ENCODE measurements at regions not wholly inside any gene's neighbourhood (a gene's known extent, or its start where the extent isn't known, plus 50 kb on each side); places are given as distances from the start of the nearest gene placed in this dataset.
A peak's percentile ranks its signal among the peaks of the same experiment; 100 is the strongest.
"Not testable (repeated sequence)": the region's sequence is repeated elsewhere in the genome, so short reads cannot be mapped to it uniquely, and the experiment has no call there.

DNA sequence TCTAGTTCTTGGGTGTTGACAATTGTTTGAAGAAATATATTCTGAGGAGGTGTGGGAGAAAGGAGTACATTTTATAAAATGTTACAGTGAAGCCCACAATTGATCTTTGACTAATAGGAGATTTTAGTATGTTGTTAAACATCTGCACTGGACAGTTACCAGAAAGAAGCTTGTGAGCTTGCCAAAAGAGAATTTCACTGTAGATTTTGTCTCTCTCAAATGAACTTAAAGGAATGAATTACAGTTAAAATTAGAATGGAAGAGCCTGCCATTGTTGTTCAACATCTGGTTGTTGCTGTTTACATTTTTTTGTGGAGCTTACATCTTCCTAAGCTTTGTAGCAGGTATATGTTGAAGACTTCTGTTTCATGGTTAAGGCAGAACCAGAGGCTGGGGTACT, 620.5 kb upstream of the CCDC179 start:
- no peak for TF ChIP-seq CTCF (IDR thresholded peaks at IDR 0.05; ENCODE audit: low read depth, low read length)
- Histone ChIP-seq H3K36me3 (no peaks in the 10 kb centered on the region), H3K4me1 (ENCODE audit: low read depth) (no peaks in the 10 kb centered on the region), H3K4me3 (no peak overlapping the region), H3K27me3 (no peaks in the 10 kb centered on the region), H3K27ac (no peak overlapping the region), H3K9me3 (ENCODE audit: low read depth) (no peaks in the 10 kb centered on the region)
- DNase-seq (ENCODE audit: low read depth in 1 of 2, low spot score in 1 of 2): no peak

- not testable (repeated sequence) for H3K9me3 ChIP-seq (ENCODE audit: low read depth); H3K4me3 ChIP-seq; H3K36me3 ChIP-seq; H3K4me1 ChIP-seq (ENCODE audit: low read depth); H3K27ac ChIP-seq; H3K27me3 ChIP-seq
- DNase-seq (ENCODE audit: low read depth in 1 of 2, low spot score in 1 of 2): peak in 1 of 2 donors; percentile 7
Observed at GRCh38 chr11:23484146-23484545, 623.9 kb upstream of the CCDC179 start.

DNA sequence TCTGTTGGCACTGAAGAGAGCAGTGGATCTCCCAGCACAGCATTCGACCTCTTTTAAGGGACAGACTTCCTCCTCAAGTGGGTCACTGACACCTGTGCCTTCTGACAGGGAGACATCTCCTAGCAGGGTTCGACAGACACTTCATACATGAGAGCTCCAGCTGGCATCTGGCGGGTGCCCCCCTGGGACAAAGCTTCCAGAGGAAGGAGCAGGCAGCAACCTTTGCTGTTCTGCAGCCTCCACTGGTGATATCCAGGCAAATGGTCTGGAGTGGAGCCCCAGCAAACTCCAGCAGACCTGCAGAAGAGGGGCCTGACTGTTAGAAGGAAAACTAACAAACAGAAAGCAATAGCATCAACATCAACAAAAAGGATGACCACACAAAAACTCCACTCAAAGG, 624.3 kb upstream of the CCDC179 start:
- not testable (repeated sequence) for H3K4me1 ChIP-seq (ENCODE audit: low read depth); H3K27me3 ChIP-seq; H3K4me3 ChIP-seq; H3K36me3 ChIP-seq; H3K27ac ChIP-seq; DNase-seq (ENCODE audit: low read depth in 1 of 2, low spot score in 1 of 2); H3K9me3 ChIP-seq (ENCODE audit: low read depth)

GRCh38 chr11:23490557-23491235, 630.4 kb upstream of the CCDC179 start:
- Histone ChIP-seq H3K27ac (no peak overlapping the region), H3K27me3 (no peaks in the 10 kb centered on the region), H3K9me3 (ENCODE audit: low read depth) (no peaks in the 10 kb centered on the region), H3K4me3 (no peak overlapping the region), H3K4me1 (ENCODE audit: low read depth) (no peaks in the 10 kb centered on the region), H3K36me3 (no peaks in the 10 kb centered on the region)
- no peak for TF ChIP-seq CTCF (IDR thresholded peaks at IDR 0.05; ENCODE audit: low read depth, low read length)
- no peak for DNase-seq (ENCODE audit: low read depth in 1 of 2, low spot score in 1 of 2)

GRCh38 chr11:23494981-23495380, 634.7 kb upstream of the CCDC179 start:
- Histone ChIP-seq H3K36me3 (no peaks in the 10 kb centered on the region), H3K27ac (no peak overlapping the region), H3K4me3 (no peak overlapping the region), H3K27me3 (no peaks in the 10 kb centered on the region), H3K9me3 (ENCODE audit: low read depth) (no peaks in the 10 kb centered on the region), H3K4me1 (ENCODE audit: low read depth) (no peaks in the 10 kb centered on the region)
- no peak for DNase-seq (ENCODE audit: low read depth in 1 of 2, low spot score in 1 of 2)
- TF ChIP-seq CTCF (IDR thresholded peaks at IDR 0.05; ENCODE audit: low read depth, low read length): no peak

- Histone ChIP-seq H3K36me3 (no peaks in the 10 kb centered on the region), H3K27ac (no peak overlapping the region), H3K27me3 (no peaks in the 10 kb centered on the region), H3K4me1 (ENCODE audit: low read depth) (no peaks in the 10 kb centered on the region), H3K9me3 (ENCODE audit: low read depth) (no peaks in the 10 kb centered on the region), H3K4me3 (no peak overlapping the region)
- TF ChIP-seq CTCF (IDR thresholded peaks at IDR 0.05; ENCODE audit: low read depth, low read length): no peak
- no peak for DNase-seq (ENCODE audit: low read depth in 1 of 2, low spot score in 1 of 2)
Observed at GRCh38 chr11:23496340-23496739, 636.1 kb upstream of the CCDC179 start.

DNA sequence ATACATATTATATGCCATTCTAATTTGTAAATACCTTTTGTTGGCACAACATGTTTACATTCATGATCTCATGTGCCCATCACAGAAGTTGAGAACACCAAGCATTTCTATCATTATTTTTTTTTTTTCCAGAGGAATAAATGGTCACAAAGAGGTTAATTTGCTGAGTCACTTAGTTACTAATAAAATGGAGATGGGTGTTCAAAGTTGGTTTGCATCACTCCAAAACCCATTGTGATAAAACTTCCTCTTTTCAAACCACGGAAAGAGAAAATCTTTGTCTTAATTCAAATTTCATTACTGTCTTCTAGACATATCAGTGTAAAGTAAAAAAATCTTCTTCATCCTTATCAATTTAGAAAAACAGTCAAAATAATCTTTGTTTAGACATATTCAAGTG, 636.8 kb upstream of the CCDC179 start:
- Histone ChIP-seq H3K4me1 (ENCODE audit: low read depth) (no peaks in the 10 kb centered on the region), H3K27me3 (no peaks in the 10 kb centered on the region), H3K36me3 (no peaks in the 10 kb centered on the region), H3K4me3 (no peak overlapping the region), H3K27ac (no peak overlapping the region), H3K9me3 (ENCODE audit: low read depth) (no peaks in the 10 kb centered on the region)
- DNase-seq (ENCODE audit: low read depth in 1 of 2, low spot score in 1 of 2): no peak
- TF ChIP-seq CTCF (IDR thresholded peaks at IDR 0.05; ENCODE audit: low read depth, low read length): no peak

All from cardiac muscle cell (in vitro differentiated cells and primary cell).